TTC549 (cell line): ENCODE measurements at regions not wholly inside any gene's neighbourhood (a gene's known extent, or its start where the extent isn't known, plus 50 kb on each side); places are given as distances from the start of the nearest gene placed in this dataset.

Experiments
- FAIRE-seq: peaks from 2 replicates; lab custom pipeline; 2012; peaks lifted over from hg19 to GRCh38; lab: Jason Lieb, UNC

- no peak for FAIRE-seq
These were observed 105.6 kb upstream of the EPHA4 start for GRCh38 chr2:221677688-221678087.

DNA sequence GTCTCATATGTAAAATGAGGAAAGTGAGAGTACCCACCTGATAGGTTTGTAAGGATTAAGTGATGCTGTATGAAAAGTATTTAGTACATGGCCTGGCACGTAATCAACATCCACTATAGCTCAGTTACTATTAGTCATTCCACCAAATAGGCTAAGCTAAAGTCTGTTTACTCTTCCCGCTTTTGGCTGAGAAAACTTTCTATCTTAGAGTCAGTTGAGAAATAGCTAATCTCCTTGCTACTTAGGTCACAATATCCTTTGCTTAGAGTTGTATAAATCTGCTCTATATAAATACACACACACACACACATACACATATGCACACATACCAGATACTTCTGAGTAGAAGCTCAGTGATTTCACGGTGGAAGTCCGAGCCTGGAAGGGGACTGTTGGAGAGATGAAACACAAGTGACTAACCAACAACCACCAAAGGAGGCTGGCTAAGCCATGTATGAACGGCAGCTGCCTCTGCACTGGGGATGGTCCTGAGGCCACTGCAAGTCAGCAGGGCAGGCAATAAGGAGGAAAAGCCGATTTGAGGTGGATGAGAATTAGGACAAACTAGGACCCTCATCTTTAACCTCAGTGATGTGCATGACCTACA is 104.6 kb upstream of the EPHA4 start:
- no peak for FAIRE-seq

GRCh38 chr2:221675201-221675908 is 103.3 kb upstream of the EPHA4 start:
- no peak for FAIRE-seq

GRCh38 chr2:221674446-221674845 is 102.3 kb upstream of the EPHA4 start:
- no peak for FAIRE-seq

DNA sequence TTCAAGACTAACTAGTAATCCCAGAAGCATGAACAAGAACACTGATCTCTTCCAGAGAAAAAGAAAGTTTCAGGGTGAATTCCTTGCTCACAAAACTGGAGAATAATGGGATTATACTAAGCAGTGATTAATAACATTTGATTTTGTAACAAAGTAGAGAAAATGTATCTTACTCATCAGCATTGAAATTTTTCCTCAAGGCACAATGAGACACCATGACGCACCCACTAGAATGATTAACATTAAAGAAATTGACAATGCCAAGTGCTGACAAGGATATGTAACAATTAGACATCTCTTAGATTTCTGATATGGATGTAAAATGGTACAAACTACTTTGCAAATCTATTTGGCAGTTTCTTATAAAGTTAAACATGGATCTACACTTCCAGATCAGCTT is 101.1 kb upstream of the EPHA4 start:
- no peak for FAIRE-seq

DNA sequence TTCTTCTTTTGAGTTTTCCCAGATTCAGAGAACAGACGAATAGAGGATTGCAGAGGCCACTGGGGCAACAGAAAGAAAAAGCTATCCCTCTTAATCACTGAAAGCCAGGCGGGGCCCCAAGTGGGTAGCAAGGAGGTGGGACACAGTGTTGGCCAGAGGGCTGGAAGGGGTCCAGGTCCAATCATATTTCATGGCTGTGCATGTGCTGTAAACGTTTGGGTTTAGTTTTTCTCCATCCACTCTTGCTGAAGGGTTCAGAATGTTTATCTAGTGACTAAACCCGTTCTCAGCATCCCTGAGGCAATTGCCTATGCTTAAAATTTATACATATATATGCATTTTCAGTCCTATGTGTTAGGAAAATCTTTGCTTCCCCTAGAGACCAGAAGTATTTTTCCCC is 99.4 kb upstream of the EPHA4 start:
- no peak for FAIRE-seq

DNA sequence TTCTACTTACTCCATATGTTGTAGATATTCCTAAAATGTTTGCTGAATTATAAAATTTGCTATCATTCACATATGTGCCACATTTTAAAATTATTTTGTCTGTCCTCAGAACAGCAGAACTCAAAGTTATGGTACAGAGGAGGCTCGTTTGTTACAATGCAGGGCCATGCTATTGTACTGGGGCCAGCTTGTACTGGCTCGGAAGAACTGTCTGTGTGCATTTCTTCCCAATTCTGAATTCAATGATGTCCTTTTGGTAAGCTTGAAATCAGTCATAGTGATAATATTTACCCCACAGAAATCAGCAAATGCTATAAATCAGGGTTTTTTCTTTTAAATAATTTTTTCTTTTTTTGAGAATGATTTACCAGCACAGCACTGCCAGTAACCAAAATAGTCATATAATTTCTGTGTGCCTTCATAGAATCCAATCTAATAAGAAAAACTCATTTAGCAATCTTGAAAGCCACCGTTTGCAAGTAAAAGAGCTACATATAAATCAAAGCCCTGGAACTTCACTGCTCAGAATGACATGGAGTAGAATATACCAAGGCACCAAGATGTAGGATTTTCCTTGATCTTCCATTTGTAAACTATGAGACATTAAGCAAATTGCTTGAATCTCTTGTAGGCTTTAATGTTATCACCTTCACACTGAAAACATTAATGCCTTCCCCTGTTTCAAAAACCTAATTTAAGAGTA is 90.7 kb upstream of the EPHA4 start:
- no peak for FAIRE-seq

DNA sequence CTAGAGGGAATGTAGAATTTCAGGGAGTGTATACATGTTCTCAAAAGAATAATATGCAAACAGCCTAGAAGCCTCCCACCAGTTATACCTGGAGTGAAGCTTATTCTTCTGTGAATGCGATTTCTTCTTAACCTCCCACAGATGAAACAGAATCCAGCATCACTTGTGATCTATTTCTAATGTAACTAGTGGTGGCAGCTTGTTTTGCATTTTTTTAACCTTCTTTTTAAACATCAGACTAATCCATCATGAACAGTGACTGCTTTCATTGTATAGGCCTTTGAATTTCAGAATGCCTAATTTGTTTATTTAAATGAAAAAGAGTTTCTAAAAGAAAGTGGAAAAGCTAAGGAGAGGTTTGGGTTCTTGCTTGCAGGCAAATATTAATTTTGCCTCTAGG is 85.7 kb upstream of the EPHA4 start:
- FAIRE-seq = no peak

DNA sequence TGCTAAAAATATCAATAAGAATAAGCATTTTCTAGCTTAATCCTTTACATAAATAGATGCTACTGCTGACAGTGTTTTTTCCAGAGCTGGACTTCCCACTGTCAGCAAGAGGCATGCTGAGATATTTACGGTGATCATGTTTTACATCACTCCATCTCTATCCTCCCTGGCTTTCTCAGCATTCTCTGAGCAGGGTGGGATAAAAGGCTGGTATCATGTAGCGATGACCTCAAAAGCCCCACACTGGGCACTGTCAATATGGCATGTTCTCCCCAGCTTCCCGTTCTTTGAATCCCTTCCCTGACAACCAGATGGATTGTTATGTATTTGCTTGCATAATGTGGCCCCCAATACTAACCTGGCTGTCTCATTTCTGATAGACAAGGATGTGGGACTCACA is 83.2 kb upstream of the EPHA4 start:
- no peak for FAIRE-seq

- FAIRE-seq = no peak
These were observed 81.1 kb upstream of the EPHA4 start for GRCh38 chr2:221653182-221653581.

DNA sequence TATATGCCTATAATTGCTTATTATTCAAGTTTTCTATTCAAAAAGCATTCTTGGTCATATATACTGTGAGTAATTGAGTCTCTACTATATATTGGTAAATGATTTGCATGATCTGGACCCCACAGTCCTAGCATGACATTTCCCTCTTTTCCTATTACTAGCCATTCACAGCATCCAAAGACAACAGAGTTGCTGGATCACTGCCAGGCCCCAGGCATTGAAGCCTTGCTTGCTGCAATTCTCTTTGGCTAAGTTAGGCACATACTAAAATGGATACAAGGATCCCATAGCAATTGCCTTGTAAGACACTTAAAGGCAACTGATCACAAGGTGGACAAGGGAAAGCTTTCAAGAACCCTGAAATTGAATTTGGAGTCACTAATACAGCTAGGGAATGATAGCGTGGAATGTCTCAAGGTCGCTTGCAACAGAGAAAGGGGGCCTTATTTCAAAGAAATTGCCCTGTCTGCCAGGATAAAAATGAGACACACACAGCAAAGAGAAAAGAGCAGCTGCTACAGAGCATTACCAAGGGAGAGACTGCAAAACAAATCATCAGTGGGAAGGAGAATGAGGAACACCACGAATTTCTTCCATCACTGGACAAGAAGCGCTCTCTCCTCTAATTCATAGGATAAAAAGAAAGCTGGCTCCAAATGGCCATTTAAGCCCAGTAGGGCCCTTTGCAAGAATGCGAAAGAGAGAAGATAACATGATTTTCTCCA is 77.1 kb upstream of the EPHA4 start:
- FAIRE-seq = no peak

DNA sequence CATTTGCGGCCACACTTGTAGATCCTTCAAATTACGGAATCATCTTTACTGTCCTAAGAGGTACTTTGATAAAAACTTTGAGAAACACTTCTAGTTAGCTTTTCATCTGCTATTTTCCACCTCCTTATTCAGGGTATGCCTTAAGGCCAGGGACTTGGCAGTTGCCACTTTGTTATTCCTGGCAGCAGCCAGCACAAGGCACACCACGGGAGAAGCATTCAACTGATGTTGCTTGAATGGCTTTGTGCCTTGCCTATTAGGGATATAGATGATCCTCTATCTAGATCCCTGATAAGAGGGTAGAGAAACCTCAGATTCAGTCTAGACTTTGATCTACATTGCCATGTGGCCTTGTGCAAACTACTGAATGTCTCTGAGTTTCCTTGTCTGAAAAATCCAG is 70.3 kb upstream of the EPHA4 start:
- FAIRE-seq = no peak

DNA sequence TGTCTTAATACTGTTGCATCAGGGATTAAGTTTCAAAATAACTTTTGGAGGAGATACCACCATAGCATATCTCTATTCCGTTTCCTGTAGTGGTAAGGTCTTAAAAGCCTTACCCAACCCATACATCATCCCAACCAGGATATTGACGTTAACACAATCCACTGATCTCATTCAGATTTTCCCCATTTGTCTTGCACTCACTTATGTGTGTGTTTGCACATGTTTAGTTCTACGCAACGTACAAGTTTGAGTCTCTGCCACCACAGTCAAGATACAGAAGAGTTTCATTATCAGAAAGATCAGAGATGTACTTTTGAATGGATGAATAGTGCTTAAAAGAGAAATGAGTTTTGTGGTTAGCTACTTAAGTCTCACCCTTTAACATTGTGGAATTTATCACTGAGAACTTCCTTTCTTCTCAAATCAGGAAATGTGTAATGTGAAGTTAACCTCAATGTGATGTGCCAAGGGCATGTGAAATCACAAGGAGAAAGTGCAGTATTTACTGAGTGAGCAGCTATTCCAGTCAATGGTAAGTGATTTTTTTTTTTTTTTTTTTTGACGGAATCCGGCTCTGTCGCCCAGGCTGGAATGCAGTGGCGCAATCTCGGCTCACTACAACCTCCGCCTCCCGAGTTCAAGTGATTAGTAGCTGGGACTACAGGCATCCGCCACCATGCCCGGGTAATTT is 69.2 kb upstream of the EPHA4 start:
- FAIRE-seq = no peak

DNA sequence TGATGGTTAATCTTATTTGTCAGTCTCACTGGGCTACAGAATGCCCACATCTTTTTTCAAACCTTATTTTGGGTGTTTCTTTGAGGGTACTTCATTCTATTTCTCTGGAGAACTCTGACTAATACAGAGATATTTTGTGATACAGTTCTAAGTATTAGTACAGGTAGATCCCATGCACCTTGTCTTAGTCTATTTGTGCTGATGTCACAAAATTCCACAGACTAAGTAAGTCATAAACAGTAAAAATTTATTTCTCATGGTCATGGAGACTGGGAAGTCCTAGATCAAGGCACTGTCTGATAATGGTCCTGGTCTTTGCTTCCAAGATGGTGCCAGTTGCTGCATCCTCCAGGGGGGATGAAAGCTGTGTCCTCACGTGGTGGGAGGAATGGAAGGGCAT is 68.6 kb upstream of the EPHA4 start:
- FAIRE-seq = no peak

DNA sequence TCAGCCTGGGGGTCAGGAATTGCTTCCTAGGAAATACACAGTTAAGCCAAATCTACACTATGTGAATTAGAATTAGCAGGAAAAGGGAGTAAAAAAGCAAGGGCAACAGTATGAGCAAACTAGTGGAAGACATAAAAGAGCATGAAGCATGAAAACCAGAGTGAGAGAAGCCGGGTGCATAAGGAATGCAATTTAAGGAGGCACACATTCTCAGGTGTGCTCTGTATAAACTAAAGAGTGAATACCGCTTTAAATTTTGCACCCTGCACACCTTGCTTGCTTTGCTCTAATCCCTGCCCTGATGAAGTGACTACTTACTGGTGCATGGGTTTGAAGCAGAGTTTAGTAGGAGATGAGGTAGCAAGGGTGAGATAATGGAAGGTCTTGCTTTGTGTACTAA is 65.7 kb upstream of the EPHA4 start:
- FAIRE-seq = no peak

DNA sequence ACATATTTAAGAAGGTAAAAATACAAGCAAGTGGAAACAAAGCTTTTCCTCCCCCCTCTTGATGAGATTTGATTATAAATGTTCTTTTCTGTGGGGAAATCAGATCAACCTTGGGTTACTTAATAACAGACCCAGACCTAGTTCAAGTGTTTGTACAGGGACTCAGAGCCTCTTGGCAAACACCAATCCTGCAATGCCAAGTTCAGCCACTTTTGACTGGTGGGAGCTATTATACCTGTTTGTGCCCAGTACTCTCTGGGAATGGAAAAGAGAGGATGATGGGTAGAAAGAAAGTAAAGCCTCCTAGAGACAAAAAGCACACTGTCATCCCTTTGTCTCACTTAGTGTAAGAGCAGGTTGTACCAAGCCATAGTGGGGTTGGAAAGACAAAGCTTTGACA is 63.8 kb upstream of the EPHA4 start:
- FAIRE-seq = no peak

GRCh38 chr2:221629468-221629867 is 57.4 kb upstream of the EPHA4 start:
- no peak for FAIRE-seq

DNA sequence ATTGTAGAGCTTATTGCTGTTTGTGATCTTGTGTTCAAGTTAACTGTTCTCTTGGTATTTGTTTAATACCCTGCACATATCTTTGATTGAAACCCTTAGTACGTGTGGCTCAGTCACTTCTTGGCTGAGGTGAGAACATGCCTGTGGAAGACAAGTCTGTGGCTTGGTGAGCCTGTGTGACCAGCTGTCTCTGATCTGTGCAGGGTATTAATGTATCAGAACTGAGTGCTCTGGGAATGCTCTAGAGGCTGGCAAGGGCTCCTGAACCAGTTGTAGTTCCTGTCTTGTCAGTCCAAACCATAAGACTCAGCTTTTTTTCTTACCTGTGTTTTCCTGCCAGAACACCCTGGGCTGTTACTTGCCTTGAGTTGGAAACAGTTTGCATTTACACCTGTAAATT is 52.4 kb upstream of the EPHA4 start:
- no peak for FAIRE-seq
